GM23248 (cell line): ENCODE measurements at regions not wholly inside any gene's neighbourhood (a gene's known extent, or its start where the extent isn't known, plus 50 kb on each side); places are given as distances from the start of the nearest gene placed in this dataset.

ENCODE experiments used
- DNase-seq: peaks from one replicate; pipeline ENCODE4 v3.0.0-alpha.2; 2015
- H2AFZ ChIP-seq: fragments of 200-600 bp; sonication (generic); 2 replicates; pipeline ENCODE4 v1.6.1; 2016; ENCODE audit warnings: antibody characterized with exemption
- H3F3A ChIP-seq: fragments of 200-600 bp; sonication (generic); 2 replicates; pipeline ENCODE4 v1.6.1; 2016; ENCODE audit warnings: mild to moderate bottlenecking, antibody characterized with exemption, mixed run types; ENCODE audit not compliant: insufficient read depth
- H3K27ac ChIP-seq: fragments of 200-600 bp; sonication (generic); 2 replicates; pipeline ENCODE4 v1.5.1; 2016; ENCODE audit warnings: mild to moderate bottlenecking
- H3K27me3 ChIP-seq: fragments of 200-600 bp; sonication (generic); replicated peaks from 2 replicates; pipeline ENCODE4 v1.6.1; 2016; ENCODE audit warnings: mild to moderate bottlenecking; ENCODE audit not compliant: insufficient read depth
- H3K36me3 ChIP-seq: fragments of 200-600 bp; sonication (generic); 2 replicates; pipeline ENCODE4 v1.6.1; 2016; ENCODE audit warnings: low read depth, mild to moderate bottlenecking
- H3K4me1 ChIP-seq: fragments of 200-600 bp; sonication (generic); 2 replicates; pipeline ENCODE4 v1.6.1; 2016; ENCODE audit warnings: mild to moderate bottlenecking; ENCODE audit not compliant: insufficient read depth
- H3K4me2 ChIP-seq: fragments of 200-600 bp; sonication (generic); one replicate; pipeline ENCODE4 v1.6.1; 2016; ENCODE audit warnings: mild to moderate bottlenecking; ENCODE audit not compliant: unreplicated experiment
- H3K4me3 ChIP-seq: fragments of 200-600 bp; sonication (generic); 2 replicates; pipeline ENCODE4 v1.5.1; 2016; ENCODE audit warnings: mild to moderate bottlenecking
- H3K79me2 ChIP-seq: fragments of 200-600 bp; sonication (generic); 2 replicates; pipeline ENCODE4 v1.6.1; 2016; ENCODE audit warnings: mild to moderate bottlenecking; ENCODE audit not compliant: insufficient read depth
- H3K9ac ChIP-seq: fragments of 200-600 bp; sonication (generic); 2 replicates; pipeline ENCODE4 v1.6.1; 2016; ENCODE audit warnings: mild to moderate bottlenecking
- H3K9me2 ChIP-seq: fragments of 200-600 bp; sonication (generic); 2 replicates; pipeline ENCODE4 v1.6.1; 2016; ENCODE audit warnings: mixed run types, mild to moderate bottlenecking, moderate library complexity; ENCODE audit not compliant: insufficient read depth
- H3K9me3 ChIP-seq: fragments of 200-600 bp; sonication (generic); one replicate; pipeline ENCODE4 v1.6.1; 2017; ENCODE audit warnings: low read depth
- H4K20me1 ChIP-seq: fragments of 200-600 bp; sonication (generic); 2 replicates; pipeline ENCODE4 v1.6.0; 2016; ENCODE audit not compliant: insufficient read depth
- EZH2 ChIP-seq: fragments of 200-600 bp; sonication (generic); IDR thresholded peaks from 2 replicates; pipeline ENCODE4 v1.6.1; 2018; ENCODE audit warnings: antibody characterized with exemption, mild to moderate bottlenecking; ENCODE audit not compliant: insufficient read depth, poor library complexity, severe bottlenecking
- EZH2phosphoT487 ChIP-seq: fragments of 200-600 bp; sonication (generic); IDR thresholded peaks from 2 replicates; pipeline ENCODE4 v1.6.1; 2018; ENCODE audit warnings: antibody characterized with exemption, moderate library complexity, mild to moderate bottlenecking, low read depth; ENCODE audit not compliant: insufficient read depth
- WGBS, 2 experiments: methylation state at CpG; one replicate each; pipeline ENCODE4 v1.1.6; 2015 to 2017; ENCODE audit warnings: low lambda C conversion rate in 2 of 2, low coverage in 1 of 2; ENCODE audit errors: missing lambda C conversion rate in 2 of 2; 5-methylcytosine and 5-hydroxymethylcytosine counted together
- in situ Hi-C: fragments of 300-500 bp; cut with MboI; formaldehyde crosslinking; loops from 2 replicates; pipeline ENCODE4 v1.15.0; 2020

GRCh38 chr14:53336729-53337128 is 183.6 kb upstream of the DDHD1 start:
- 70 to 76% methylated on average over 3 of the region's 3 CpGs for WGBS, 2 experiments
- H3K4me3 ChIP-seq, result no peak overlapping the region
- in situ Hi-C loops, result no loop called here

GRCh38 chr14:53333809-53334208 is 180.7 kb upstream of the DDHD1 start:
- 88 to 100% methylated on average over 2 of the region's 2 CpGs for WGBS, 2 experiments
- in situ Hi-C loops, result no loop called here
- no peak overlapping the region for H2AFZ ChIP-seq

More at GRCh38 chr14:53336729-53337128, 183.6 kb upstream of the DDHD1 start:
- no peak overlapping the region for H3K4me2 ChIP-seq
- no peaks in the 10 kb centered on the region for H4K20me1 ChIP-seq
- H3K9me2 ChIP-seq, result no peaks in the 10 kb centered on the region
- no peaks in the 10 kb centered on the region for H3F3A ChIP-seq
- no peak for DNase-seq
- TF ChIP-seq EZH2 (no peak), EZH2phosphoT487 (no peak)
- no peaks in the 10 kb centered on the region for H3K36me3 ChIP-seq
- no peaks in the 10 kb centered on the region for H3K9me3 ChIP-seq
- H3K27ac ChIP-seq, result no peak overlapping the region
- no peak overlapping the region for H2AFZ ChIP-seq
- H3K27me3 ChIP-seq, result no peaks in the 10 kb centered on the region
- H3K79me2 ChIP-seq, result no peaks in the 10 kb centered on the region
- H3K4me1 ChIP-seq, result no peaks in the 10 kb centered on the region
- H3K9ac ChIP-seq, result no peak overlapping the region

GRCh38 chr14:53331921-53332320 is 178.8 kb upstream of the DDHD1 start:
- Histone ChIP-seq H3K27ac (no peak overlapping the region), H3K9ac (no peak overlapping the region), H4K20me1 (no peaks in the 10 kb centered on the region), H3K4me2 (no peak overlapping the region), H3K27me3 (no peaks in the 10 kb centered on the region), H3K9me3 (no peaks in the 10 kb centered on the region), H3K36me3 (no peaks in the 10 kb centered on the region), H3K4me3 (no peak overlapping the region), H3K79me2 (no peaks in the 10 kb centered on the region), H3K9me2 (no peaks in the 10 kb centered on the region), H3K4me1 (peaks cover 27% of the 10 kb centered on the region), H2AFZ (no peak overlapping the region), H3F3A (peaks cover 27% of the 10 kb centered on the region)
- TF ChIP-seq EZH2phosphoT487 (no peak), EZH2 (no peak)
- whole genome bisulfite sequencing, 2 experiments, result 59 to 71% methylated on average over 1 of the region's 1 CpG
- in situ Hi-C loops, result no loop called here
- DNase-seq, result no peak

More at GRCh38 chr14:53333809-53334208, 180.7 kb upstream of the DDHD1 start:
- no peak overlapping the region for H3K27ac ChIP-seq
- no peak overlapping the region for H3K4me3 ChIP-seq
- H3K9me2 ChIP-seq, result no peaks in the 10 kb centered on the region
- H3K9ac ChIP-seq, result no peak overlapping the region
- H3K36me3 ChIP-seq, result no peaks in the 10 kb centered on the region
- H3K4me2 ChIP-seq, result no peak overlapping the region
- TF ChIP-seq EZH2phosphoT487 (no peak), EZH2 (no peak)
- H3F3A ChIP-seq, result peaks cover 17% of the 10 kb centered on the region
- H3K79me2 ChIP-seq, result no peaks in the 10 kb centered on the region
- H3K9me3 ChIP-seq, result no peaks in the 10 kb centered on the region
- DNase-seq, result no peak
- peaks cover 16% of the 10 kb centered on the region for H3K4me1 ChIP-seq
- no peaks in the 10 kb centered on the region for H3K27me3 ChIP-seq
- H4K20me1 ChIP-seq, result no peaks in the 10 kb centered on the region

- Histone ChIP-seq H4K20me1 (no peaks in the 10 kb centered on the region), H3F3A (peaks cover 27% of the 10 kb centered on the region), H3K9ac (no peak overlapping the region), H3K27ac (no peak overlapping the region), H3K9me3 (no peaks in the 10 kb centered on the region), H3K4me1 (peaks cover 27% of the 10 kb centered on the region), H3K79me2 (no peaks in the 10 kb centered on the region), H3K36me3 (no peaks in the 10 kb centered on the region), H2AFZ (no peak overlapping the region), H3K4me2 (no peak overlapping the region), H3K4me3 (no peak overlapping the region), H3K9me2 (no peaks in the 10 kb centered on the region), H3K27me3 (no peaks in the 10 kb centered on the region)
- 0% methylated on average over 1 of the region's 1 CpG for WGBS, 2 experiments
- in situ Hi-C loops, result no loop called here
- DNase-seq, result peak; percentile 90
- TF ChIP-seq EZH2phosphoT487 (no peak), EZH2 (no peak)
Observed at GRCh38 chr14:53331247-53331646, 178.1 kb upstream of the DDHD1 start.

- no peak overlapping the region for H3K9ac ChIP-seq
- DNase-seq, result no peak
- 81 to 84% methylated on average over 3 of the region's 3 CpGs for WGBS, 2 experiments
Observed at GRCh38 chr14:53330441-53330840, 177.3 kb upstream of the DDHD1 start.

More at GRCh38 chr14:53330441-53330840, 177.3 kb upstream of the DDHD1 start:
- no peak for TF ChIP-seq EZH2phosphoT487
- no peak for TF ChIP-seq EZH2
- Histone ChIP-seq H3K9me2 (no peaks in the 10 kb centered on the region), H3K36me3 (no peaks in the 10 kb centered on the region), H3K27me3 (no peaks in the 10 kb centered on the region), H3F3A (peaks cover 27% of the 10 kb centered on the region), H3K4me1 (peaks cover 27% of the 10 kb centered on the region), H4K20me1 (no peaks in the 10 kb centered on the region), H3K4me2 (no peak overlapping the region), H3K79me2 (no peaks in the 10 kb centered on the region), H3K27ac (no peak overlapping the region), H3K9me3 (no peaks in the 10 kb centered on the region), H2AFZ (no peak overlapping the region), H3K4me3 (no peak overlapping the region)
- in situ Hi-C loops, result no loop called here
